Activated gamma-delta T cell treated with Interleukin-2 at 50 U/mL for 16 hours (primary cell): ENCODE measurements at regions not wholly inside any gene's neighbourhood (a gene's known extent, or its start where the extent isn't known, plus 50 kb on each side); places are given as distances from the start of the nearest gene placed in this dataset.
"Not testable (repeated sequence)": the region's sequence is repeated elsewhere in the genome, so short reads cannot be mapped to it uniquely, and the experiment has no call there.

Experiments
- DNase-seq: peaks from one replicate; pipeline ENCODE4 v3.0.0-alpha.2; 2020

GRCh38 chr5:56685503-56686217 lies 129.7 kb upstream of the MAP3K1 start:
- no peak for DNase-seq

GRCh38 chr5:56684159-56684558 lies 131.2 kb upstream of the MAP3K1 start:
- DNase-seq: no peak

GRCh38 chr5:56683733-56684132 lies 131.6 kb upstream of the MAP3K1 start:
- DNase-seq: no peak

- no peak for DNase-seq
Observed at GRCh38 chr5:56683281-56683680, 132.1 kb upstream of the MAP3K1 start.

- DNase-seq: peak; percentile 26
Observed at GRCh38 chr5:56681346-56681745, 134.0 kb upstream of the MAP3K1 start.

GRCh38 chr5:56680731-56681130 lies 134.6 kb upstream of the MAP3K1 start:
- no peak for DNase-seq

- DNase-seq: no peak
Observed at GRCh38 chr5:56677690-56678305, 137.6 kb upstream of the MAP3K1 start.

GRCh38 chr5:56676091-56676768 lies 139.1 kb upstream of the MAP3K1 start:
- no peak for DNase-seq

GRCh38 chr5:56674441-56674840 lies 140.9 kb upstream of the MAP3K1 start:
- DNase-seq: no peak

GRCh38 chr5:56673171-56673570 lies 142.2 kb upstream of the MAP3K1 start:
- no peak for DNase-seq

- DNase-seq: no peak
Observed at GRCh38 chr5:56671571-56671970, 143.8 kb upstream of the MAP3K1 start.

GRCh38 chr5:56670916-56671315 lies 144.4 kb upstream of the MAP3K1 start:
- no peak for DNase-seq

GRCh38 chr5:56669534-56670483 lies 145.5 kb upstream of the MAP3K1 start:
- DNase-seq: peak; percentile 14

- no peak for DNase-seq
Observed at GRCh38 chr5:56668996-56669395, 146.4 kb upstream of the MAP3K1 start.

- DNase-seq: no peak
Observed at GRCh38 chr5:56667692-56668091, 147.7 kb upstream of the MAP3K1 start.

- DNase-seq: no peak
Observed at GRCh38 chr5:56666901-56667300, 148.4 kb upstream of the MAP3K1 start.

- DNase-seq: not testable (repeated sequence)
Observed at GRCh38 chr5:56665117-56665516, 150.2 kb upstream of the MAP3K1 start.

GRCh38 chr5:56664025-56664424 lies 151.3 kb upstream of the MAP3K1 start:
- DNase-seq: no peak

GRCh38 chr5:56663523-56663922 lies 151.8 kb upstream of the MAP3K1 start:
- no peak for DNase-seq

GRCh38 chr5:56662893-56663292 lies 152.5 kb upstream of the MAP3K1 start:
- DNase-seq: no peak

- DNase-seq: no peak
Observed at GRCh38 chr5:56659971-56660370, 155.4 kb upstream of the MAP3K1 start.

- no peak for DNase-seq
Observed at GRCh38 chr5:56658972-56659371, 156.4 kb upstream of the MAP3K1 start.
